HEK293 (cell line): ENCODE measurements at regions not wholly inside any gene's neighbourhood (a gene's known extent, or its start where the extent isn't known, plus 50 kb on each side); places are given as distances from the start of the nearest gene placed in this dataset.

Experiments used
- CTCF ChIA-PET: fragments of 350-600 bp; formaldehyde crosslinking; extraction: SDS; loops from one replicate; lab custom pipeline; 2021; ENCODE audit warnings: antibody characterized with exemption; lab: Yijun Ruan, JAX
- POLR2A ChIA-PET: fragments of 300-600 bp; formaldehyde crosslinking; extraction: SDS; loops from one replicate; lab custom pipeline; 2020; ENCODE audit warnings: antibody characterized with exemption, inconsistent platforms; lab: Yijun Ruan, JAX
- H3K27ac ChIP-seq: fragments of 200-500 bp; sonication (Bioruptor generic); 2 replicates; pipeline ENCODE4 v1.5.1; 2014; ENCODE audit warnings: low read depth, low read length, control low read depth, inconsistent platforms; ENCODE audit errors: extremely low read depth
- H3K36me3 ChIP-seq, 2 experiments: fragments of 200-500 bp in 1 of 2; sonication (Bioruptor generic) in 1 of 2; 1 replicate in 1 of 2; 2 replicates in 1 of 2; pipeline ENCODE4 v1.5.1; 2014 to 2017; ENCODE audit warnings: inconsistent platforms in 2 of 2, low read length in 2 of 2; ENCODE audit not compliant: control insufficient read depth in 2 of 2, insufficient read depth in 1 of 2
- H3K4me1 ChIP-seq: fragments of 200-500 bp; sonication (Bioruptor generic); 2 replicates; pipeline ENCODE4 v1.5.1; 2014; ENCODE audit warnings: mild to moderate bottlenecking, low read length, inconsistent platforms; ENCODE audit not compliant: control insufficient read depth, insufficient read depth
- H3K4me3 ChIP-seq: 2 replicates; pipeline ENCODE4 v1.5.1; 2011; ENCODE audit warnings: low read depth, mild to moderate bottlenecking, control low read depth, low read length, moderate library complexity
- H3K9me3 ChIP-seq: fragments of 200-500 bp; sonication (Bioruptor generic); 2 replicates; pipeline ENCODE4 v1.5.1; 2014; ENCODE audit warnings: low read depth, low read length, inconsistent platforms; ENCODE audit not compliant: control insufficient read depth, insufficient read depth
- KLF7 ChIP-seq: fragments of 450-650 bp; formaldehyde crosslinking; IDR thresholded peaks from 2 replicates; pipeline ENCODE4 v1.5.1; 2016; ENCODE audit warnings: missing biosample characterization, missing genetic modification characterization, borderline replicate concordance
- PATZ1 ChIP-seq: fragments of 450-650 bp; formaldehyde crosslinking; IDR thresholded peaks from 2 replicates; pipeline ENCODE4 v1.5.1; 2016; ENCODE audit warnings: missing biosample characterization, missing genetic modification characterization
- SCRT2 ChIP-seq: fragments of 450-650 bp; formaldehyde crosslinking; IDR thresholded peaks from 2 replicates; pipeline ENCODE4 v1.5.1; 2016; ENCODE audit warnings: missing biosample characterization, missing genetic modification characterization
- SP3 ChIP-seq: fragments of 450-650 bp; formaldehyde crosslinking; IDR thresholded peaks from 2 replicates; pipeline ENCODE4 v1.5.1; 2016; ENCODE audit warnings: missing biosample characterization, missing genetic modification characterization
- YY2 ChIP-seq: fragments of 450-650 bp; formaldehyde crosslinking; IDR thresholded peaks from 2 replicates; pipeline ENCODE4 v1.5.1; 2016; ENCODE audit warnings: missing biosample characterization, missing genetic modification characterization
- ZBTB49 ChIP-seq: fragments of 450-650 bp; formaldehyde crosslinking; IDR thresholded peaks from 2 replicates; pipeline ENCODE4 v1.5.1; 2016; ENCODE audit warnings: missing biosample characterization, missing genetic modification characterization, low read depth
- ZFP3 ChIP-seq: fragments of 450-650 bp; formaldehyde crosslinking; IDR thresholded peaks from 2 replicates; pipeline ENCODE4 v1.5.1; 2016; ENCODE audit warnings: low read depth, missing biosample characterization, missing genetic modification characterization
- ZIC2 ChIP-seq: fragments of 450-650 bp; formaldehyde crosslinking; IDR thresholded peaks from 2 replicates; pipeline ENCODE4 v1.5.1; 2016; ENCODE audit warnings: missing biosample characterization, missing genetic modification characterization
- ZNF10 ChIP-seq: fragments of 450-650 bp; formaldehyde crosslinking; IDR thresholded peaks from 2 replicates; pipeline ENCODE4 v1.5.1; 2017; ENCODE audit warnings: missing biosample characterization, missing genetic modification characterization
- ZNF121 ChIP-seq: fragments of 450-650 bp; formaldehyde crosslinking; IDR thresholded peaks from 2 replicates; pipeline ENCODE4 v1.5.1; 2016; ENCODE audit warnings: missing biosample characterization, missing genetic modification characterization
- ZNF18 ChIP-seq: fragments of 450-650 bp; formaldehyde crosslinking; IDR thresholded peaks from 2 replicates; pipeline ENCODE4 v1.5.1; 2016; ENCODE audit warnings: missing biosample characterization, missing genetic modification characterization
- ZNF280D ChIP-seq: fragments of 450-650 bp; formaldehyde crosslinking; IDR thresholded peaks from 2 replicates; pipeline ENCODE4 v1.5.1; 2016; ENCODE audit warnings: missing biosample characterization, missing genetic modification characterization
- ZNF449 ChIP-seq: fragments of 450-650 bp; formaldehyde crosslinking; IDR thresholded peaks from 2 replicates; pipeline ENCODE4 v1.5.1; 2017; ENCODE audit warnings: missing biosample characterization, mild to moderate bottlenecking, missing genetic modification characterization, moderate library complexity
- ZNF473 ChIP-seq: fragments of 450-650 bp; formaldehyde crosslinking; IDR thresholded peaks from 2 replicates; pipeline ENCODE4 v1.5.1; 2017; ENCODE audit warnings: missing biosample characterization, missing genetic modification characterization
- ZNF530 ChIP-seq: fragments of 450-650 bp; formaldehyde crosslinking; IDR thresholded peaks from 2 replicates; pipeline ENCODE4 v1.5.1; 2016; ENCODE audit warnings: low read depth, missing biosample characterization, missing genetic modification characterization
- ZNF558 ChIP-seq: fragments of 450-650 bp; formaldehyde crosslinking; IDR thresholded peaks from 2 replicates; pipeline ENCODE4 v1.5.1; 2016; ENCODE audit warnings: missing biosample characterization, missing genetic modification characterization
- ZNF624 ChIP-seq: fragments of 450-650 bp; formaldehyde crosslinking; IDR thresholded peaks from 2 replicates; pipeline ENCODE4 v1.5.1; 2017; ENCODE audit warnings: missing biosample characterization, missing genetic modification characterization
- ZNF626 ChIP-seq: fragments of 450-650 bp; sonication (Bioruptor Pico); formaldehyde crosslinking; IDR thresholded peaks from 2 replicates; pipeline ENCODE4 v1.5.1; 2018; ENCODE audit warnings: missing biosample characterization, missing genetic modification characterization, inconsistent platforms
- ZNF692 ChIP-seq: fragments of 450-650 bp; formaldehyde crosslinking; IDR thresholded peaks from 2 replicates; pipeline ENCODE4 v1.5.1; 2016; ENCODE audit warnings: missing biosample characterization, missing genetic modification characterization
- ZSCAN30 ChIP-seq: fragments of 450-650 bp; IDR thresholded peaks from 2 replicates; pipeline ENCODE4 v1.5.1; 2018; ENCODE audit warnings: missing biosample characterization, mild to moderate bottlenecking, missing genetic modification characterization, moderate library complexity

- Histone ChIP-seq H3K36me3 (no peaks in the 10 kb centered on the region), H3K4me3 (no peak overlapping the region), H3K27ac (no peak overlapping the region), H3K4me1 (no peaks in the 10 kb centered on the region), H3K9me3 (no peaks in the 10 kb centered on the region)
- ChIA-PET POLR2A (no interaction called here), CTCF (no interaction called here)
- TF ChIP-seq ZBTB49 (no peak), ZNF473 (tag by site-specific recombination) (no peak), ZNF280D (tag by site-specific recombination) (no peak), SP3 (tag by site-specific recombination) (no peak), ZNF10 (tag by site-specific recombination) (no peak)
Observed at GRCh38 chr16:65838001-65838400, 528.5 kb upstream of the CDH5 start.

GRCh38 chr16:65837464-65837863, 529.0 kb upstream of the CDH5 start:
- POLR2A ChIA-PET: no interaction called here
- H3K4me1 ChIP-seq: no peaks in the 10 kb centered on the region
- H3K9me3 ChIP-seq: no peaks in the 10 kb centered on the region
- H3K27ac ChIP-seq: no peak overlapping the region
- CTCF ChIA-PET: interaction anchor here (0.6 to 1.4 kb wide), 2 partner anchors 12 to 380 kb away, joined by 3 to 6 read pairs; no protein-coding TSS in a partner anchor
- no peaks in the 10 kb centered on the region for H3K36me3 ChIP-seq
- no peak for TF ChIP-seq ZNF18 (tag by site-specific recombination)
- TF ChIP-seq YY2 (tag by site-specific recombination): no peak
- TF ChIP-seq ZIC2 (tag by site-specific recombination): no peak
- TF ChIP-seq SCRT2 (tag by site-specific recombination): 0 out of 2 replicates have a peak, but pooled peaks have one; percentile 22
- no peak for TF ChIP-seq ZNF558
- no peak overlapping the region for H3K4me3 ChIP-seq

- Histone ChIP-seq H3K4me1 (no peaks in the 10 kb centered on the region), H3K36me3 (no peaks in the 10 kb centered on the region)
- TF ChIP-seq ZNF121 (tag by site-specific recombination): no peak
- TF ChIP-seq ZNF692: no peak
- no peak for TF ChIP-seq ZNF624
- no peak for TF ChIP-seq ZSCAN30 (tag by site-specific recombination)
- no peak for TF ChIP-seq ZNF530 (tag by site-specific recombination)
- no peak for TF ChIP-seq PATZ1 (tag by site-specific recombination)
- TF ChIP-seq ZFP3 (tag by site-specific recombination): no peak
- TF ChIP-seq ZNF626: no peak
- TF ChIP-seq ZNF449: no peak
- no peak for TF ChIP-seq KLF7 (tag by site-specific recombination)
Observed at GRCh38 chr16:65834688-65835087, 531.8 kb upstream of the CDH5 start.

More at GRCh38 chr16:65834688-65835087, 531.8 kb upstream of the CDH5 start:
- ChIA-PET CTCF (no interaction called here), POLR2A (interaction anchor here (0.5 kb wide), 1 partner anchor 351 kb away, joined by 4 read pairs; no protein-coding TSS in a partner anchor)
- H3K9me3 ChIP-seq: no peaks in the 10 kb centered on the region
- H3K4me3 ChIP-seq: no peak overlapping the region
- H3K27ac ChIP-seq: no peak overlapping the region
